Activated CD8-positive, alpha-beta memory T cell treated with anti-CD3 and anti-CD28 coated beads, Interleukin-2, amount 50 U/mL, for 24 hours (primary cell): ENCODE measurements at regions not wholly inside any gene's neighbourhood (a gene's known extent, or its start where the extent isn't known, plus 50 kb on each side); places are given as distances from the start of the nearest gene placed in this dataset.

Source experiments
- DNase-seq: peaks from one replicate; pipeline ENCODE4 v3.0.0-alpha.2; 2020; ENCODE audit errors: extremely low read depth

DNA sequence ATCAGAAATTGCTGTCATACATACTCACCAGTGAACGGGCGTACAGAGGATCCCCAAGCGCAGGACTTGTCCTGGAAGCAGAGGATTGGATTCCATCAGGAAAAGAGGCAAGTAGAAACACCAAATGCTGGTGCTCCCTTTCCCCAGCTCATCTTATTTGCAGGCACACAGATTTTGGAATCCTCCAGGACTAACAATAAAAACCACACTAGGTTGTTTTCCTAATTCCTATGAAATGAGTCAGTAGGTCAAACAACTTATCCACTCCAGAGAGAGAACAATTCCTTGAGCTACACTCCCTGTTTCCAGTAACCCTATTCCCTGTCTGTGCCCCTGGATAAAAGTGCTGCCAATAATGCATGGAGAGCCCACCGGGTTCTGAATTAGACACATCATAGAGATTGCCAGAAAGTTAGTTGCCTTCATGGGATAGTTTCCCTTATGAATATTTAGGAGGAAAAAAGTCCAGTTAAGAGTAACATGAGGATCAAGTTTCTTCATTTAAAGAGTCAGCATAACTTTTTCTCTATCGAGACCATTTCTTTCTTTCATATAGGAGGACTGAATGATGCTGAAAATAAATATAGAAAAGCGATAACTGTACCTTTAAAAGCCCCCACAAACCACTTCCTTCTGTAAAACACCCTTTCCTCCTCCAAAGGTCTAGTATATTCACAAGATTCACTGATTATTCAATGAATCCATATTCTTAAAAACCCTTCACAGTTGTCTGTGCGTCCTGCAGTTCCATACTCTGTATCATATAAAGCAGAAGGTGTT, 178.3 kb upstream of the KLF14 start:
- DNase-seq: no peak

DNA sequence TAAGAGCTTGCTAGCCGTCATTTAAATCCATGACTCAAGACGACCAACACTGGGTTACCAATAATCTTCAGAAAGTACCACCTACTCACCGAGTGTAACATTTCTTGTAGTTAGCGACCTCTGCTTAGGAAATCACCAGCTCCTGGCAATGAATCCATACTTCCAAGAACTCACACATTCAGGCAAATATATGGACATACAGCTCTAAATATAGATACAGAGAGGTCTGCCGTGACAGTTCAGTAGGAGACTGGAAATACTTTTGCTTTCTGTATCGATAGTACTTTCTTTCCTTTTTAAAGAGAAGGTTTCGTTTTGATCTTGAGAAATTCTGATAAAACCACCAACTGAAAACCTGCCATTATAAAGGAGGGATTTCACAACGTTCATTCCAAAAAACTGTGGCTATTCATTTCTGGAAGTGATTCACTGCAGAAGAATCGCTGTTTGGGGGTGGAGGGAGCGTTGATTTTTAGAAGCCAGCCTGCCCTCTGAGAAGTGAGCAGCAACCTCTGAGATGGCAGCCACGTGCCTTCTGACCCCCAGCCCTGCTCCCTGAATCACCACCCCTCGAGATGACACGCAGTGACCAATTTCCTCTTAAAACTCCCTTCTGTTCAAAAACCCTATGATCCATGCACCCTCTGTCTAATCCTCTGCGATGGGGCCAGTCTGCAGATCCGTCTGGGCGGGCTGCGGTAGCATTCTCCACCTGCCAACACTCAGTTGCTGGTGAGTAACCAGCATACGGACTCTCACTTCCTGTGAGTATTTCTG, 179.0 kb upstream of the KLF14 start:
- DNase-seq: peak; percentile 62

- DNase-seq: no peak
These were observed 179.9 kb upstream of the KLF14 start for GRCh38 chr7:130913639-130914553.

- DNase-seq: no peak
These were observed 180.7 kb upstream of the KLF14 start for GRCh38 chr7:130914554-130915294.

DNA sequence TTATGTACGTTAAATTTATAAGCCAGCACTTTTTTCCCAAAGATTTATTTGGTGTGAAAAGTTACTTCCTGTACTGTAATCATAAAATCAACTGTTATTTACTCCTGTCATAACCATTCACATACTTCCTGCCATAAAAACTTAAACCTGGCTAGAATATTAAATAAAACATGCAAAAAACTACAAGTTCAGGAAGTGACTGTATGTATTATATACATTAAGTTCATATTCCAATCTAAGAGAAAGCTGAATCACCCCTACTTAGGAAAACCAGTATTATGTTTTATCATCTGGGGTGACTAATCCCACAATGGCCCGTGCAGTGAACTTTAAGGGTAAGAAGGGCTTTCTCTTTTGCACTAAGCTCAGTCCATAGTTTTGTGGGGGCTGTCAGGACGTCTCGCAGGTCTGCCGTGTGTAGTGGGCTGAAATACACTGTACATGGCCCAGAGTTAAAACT, 183.7 kb upstream of the KLF14 start:
- DNase-seq: no peak

DNA sequence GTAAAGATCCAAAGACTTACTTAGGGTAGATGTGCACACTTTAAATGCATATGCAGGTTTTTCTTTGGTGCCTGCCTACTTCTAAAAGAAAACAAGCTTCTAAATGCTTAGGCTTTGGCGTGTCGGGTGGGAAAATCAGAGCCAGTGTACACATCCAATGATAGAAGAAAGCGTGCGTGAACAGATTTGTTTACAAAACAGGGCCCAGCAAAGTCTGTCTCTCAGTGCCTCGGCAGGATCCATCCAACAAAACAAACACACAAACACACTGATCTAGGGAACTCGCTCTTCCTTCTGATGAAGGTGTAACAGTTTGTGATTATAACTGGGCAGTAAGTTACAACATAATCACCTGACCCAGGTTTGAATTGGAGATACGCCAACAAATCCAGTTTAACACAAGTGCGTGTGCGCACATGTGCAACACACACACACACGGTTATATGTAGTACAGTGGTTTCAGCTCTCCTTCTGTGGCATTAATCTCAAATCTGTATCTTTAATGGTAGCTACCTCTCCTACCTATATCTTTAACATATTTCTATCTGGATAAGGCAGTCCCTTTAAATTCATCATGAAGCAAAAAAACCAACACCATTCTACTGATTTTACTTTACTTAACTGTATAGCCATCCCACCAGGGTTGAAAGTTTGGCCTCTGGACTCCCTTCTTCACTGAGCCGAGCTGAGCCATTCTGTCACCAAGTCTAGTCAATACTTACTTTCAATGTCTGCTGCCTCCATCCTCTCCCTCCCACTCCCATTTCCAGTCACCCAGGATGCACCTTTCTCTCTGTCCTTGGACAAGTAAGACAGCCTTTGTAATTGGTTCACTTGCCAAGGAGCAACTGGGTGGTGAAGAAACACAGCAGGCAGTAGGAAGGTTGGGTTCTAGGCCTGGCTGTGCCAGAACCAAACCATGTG, 184.4 kb upstream of the KLF14 start:
- DNase-seq: no peak

- no peak for DNase-seq
These were observed 185.5 kb upstream of the KLF14 start for GRCh38 chr7:130919316-130920103.

DNA sequence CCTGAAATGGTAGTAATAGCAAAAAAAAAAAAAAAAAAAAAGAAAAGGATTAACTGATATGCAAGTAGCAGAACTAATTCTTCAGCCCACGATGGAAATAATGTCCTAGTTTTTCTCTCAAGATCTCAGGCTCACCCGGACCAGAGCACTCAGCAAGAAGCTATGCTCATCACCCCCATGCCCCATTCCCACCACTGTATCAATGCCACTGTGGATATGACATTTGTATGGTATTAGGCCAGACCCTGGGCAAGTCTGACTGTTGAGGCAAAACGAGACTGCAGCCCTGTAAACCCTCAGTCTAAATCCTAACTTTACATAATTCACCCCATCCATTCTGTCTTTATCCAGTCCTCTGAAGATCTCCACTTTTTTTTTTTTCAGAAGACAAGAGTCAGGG, 186.1 kb upstream of the KLF14 start:
- no peak for DNase-seq

GRCh38 chr7:130921391-130922180, 187.6 kb upstream of the KLF14 start:
- no peak for DNase-seq

GRCh38 chr7:130922206-130923112, 188.5 kb upstream of the KLF14 start:
- DNase-seq: no peak

- no peak for DNase-seq
These were observed 189.4 kb upstream of the KLF14 start for GRCh38 chr7:130923365-130923764.

- DNase-seq: no peak
These were observed 189.9 kb upstream of the KLF14 start for GRCh38 chr7:130923930-130924329.

DNA sequence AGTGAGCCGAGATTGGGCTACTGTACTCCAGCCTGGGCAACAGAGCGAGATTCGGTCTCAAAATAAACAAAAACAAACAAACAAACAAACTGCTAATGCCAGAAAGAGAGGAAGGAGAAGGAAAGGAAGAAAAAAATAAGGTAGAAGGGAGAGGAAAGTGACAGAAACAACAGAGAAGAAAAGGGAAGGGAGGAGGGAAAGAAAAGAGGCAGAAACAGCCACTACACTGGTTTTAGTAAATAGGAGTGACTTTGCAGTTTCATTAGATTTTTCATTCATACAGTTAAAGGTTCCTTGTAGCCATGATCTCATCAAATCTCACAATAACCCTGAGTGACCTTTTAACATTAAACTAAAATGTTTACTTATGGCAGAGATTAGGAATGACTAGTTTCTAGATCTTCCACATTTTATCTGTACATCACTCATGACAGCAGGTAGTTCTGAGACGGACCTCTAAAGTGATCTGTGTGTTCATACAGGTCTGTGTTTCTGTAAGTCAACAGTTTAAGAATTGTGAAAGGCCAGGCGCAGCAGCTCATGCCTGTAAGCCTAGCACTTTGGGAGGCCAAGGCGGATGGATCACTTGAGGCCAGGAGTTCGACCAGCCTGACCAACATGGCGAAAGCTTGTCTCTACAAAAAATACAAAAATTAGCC, 191.3 kb upstream of the KLF14 start:
- DNase-seq: no peak

DNA sequence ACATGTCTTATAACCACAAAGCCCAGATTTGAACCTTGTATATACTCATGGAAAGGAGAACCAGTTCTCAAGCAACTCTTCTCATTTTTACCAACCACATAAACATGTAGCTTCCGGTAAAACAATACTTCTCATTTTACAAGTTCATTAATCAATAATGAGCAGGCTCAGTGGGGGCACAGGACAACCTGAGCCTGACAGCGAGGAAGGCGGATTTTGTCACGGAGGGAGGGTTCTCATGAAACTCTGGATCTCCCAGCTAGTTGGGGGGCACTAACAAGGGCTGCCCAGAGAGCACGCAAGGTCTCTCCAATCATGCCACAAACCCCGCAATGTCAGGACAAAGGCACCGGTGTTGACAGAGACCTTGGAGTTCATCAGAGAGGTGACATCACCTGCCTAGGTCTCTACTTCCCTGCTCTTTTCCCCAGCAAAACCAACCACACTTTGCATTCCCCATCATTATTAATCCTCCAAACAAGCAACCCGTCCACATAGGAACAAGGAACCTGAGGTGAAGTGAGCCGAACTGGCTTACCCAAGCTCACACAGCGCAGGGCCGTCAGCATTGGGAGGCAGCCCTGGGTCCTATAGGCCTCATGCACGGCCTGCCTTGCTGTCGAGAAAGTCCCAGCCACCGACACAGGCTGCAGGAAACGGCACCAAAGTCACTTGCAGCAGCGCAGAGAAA, 192.1 kb upstream of the KLF14 start:
- DNase-seq: no peak

- no peak for DNase-seq
These were observed 193.1 kb upstream of the KLF14 start for GRCh38 chr7:130927062-130927461.

DNA sequence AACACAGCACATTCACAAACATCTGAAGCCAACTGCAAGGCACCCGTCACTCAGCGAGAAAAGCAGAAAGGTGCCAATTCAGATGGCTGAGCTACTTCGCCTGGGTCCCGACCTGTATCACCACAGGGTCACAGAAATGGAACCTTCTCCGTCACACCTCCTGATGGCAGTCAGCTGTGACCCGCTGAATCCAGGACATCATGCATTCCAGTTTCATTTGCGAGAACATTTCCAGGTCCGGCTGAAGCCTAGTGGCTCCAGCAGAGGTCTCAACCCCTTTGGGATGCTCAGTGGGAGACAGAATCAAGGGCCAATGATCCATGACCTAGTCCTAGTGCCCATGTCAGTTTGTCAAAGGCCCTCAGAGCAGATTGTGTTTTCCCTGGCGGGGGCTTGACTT, 193.6 kb upstream of the KLF14 start:
- DNase-seq: no peak
